ENCODE measurements at regions not wholly inside any gene's neighbourhood (a gene's known extent, or its start where the extent isn't known, plus 50 kb on each side); places are given as distances from the start of the nearest gene placed in this dataset.

GRCh38 chr12:59196989-59197388 is 276.7 kb upstream of the LRIG3 start:
- no peak for DNase-seq

GRCh38 chr12:59194794-59195193 is 274.5 kb upstream of the LRIG3 start:
- no peak for DNase-seq

- no peak for DNase-seq
Observed at GRCh38 chr12:59193476-59194050, 273.3 kb upstream of the LRIG3 start.

- no peak for DNase-seq
Observed at GRCh38 chr12:59191372-59191771, 271.1 kb upstream of the LRIG3 start.

- no peak for DNase-seq
Observed at GRCh38 chr12:59186451-59186850, 266.1 kb upstream of the LRIG3 start.

GRCh38 chr12:59185295-59185694 is 265.0 kb upstream of the LRIG3 start:
- DNase-seq, result no peak

- DNase-seq, result no peak
Observed at GRCh38 chr12:59182658-59183455, 262.6 kb upstream of the LRIG3 start.

- DNase-seq, result no peak
Observed at GRCh38 chr12:59182191-59182590, 261.9 kb upstream of the LRIG3 start.

GRCh38 chr12:59181196-59181777 is 261.0 kb upstream of the LRIG3 start:
- no peak for DNase-seq

- DNase-seq, result no peak
Observed at GRCh38 chr12:59179231-59179630, 258.9 kb upstream of the LRIG3 start.

- no peak for DNase-seq
Observed at GRCh38 chr12:59173695-59174094, 253.4 kb upstream of the LRIG3 start.

- DNase-seq, result no peak
Observed at GRCh38 chr12:59168647-59169046, 248.3 kb upstream of the LRIG3 start.

GRCh38 chr12:59166457-59166856 is 246.2 kb upstream of the LRIG3 start:
- no peak for DNase-seq

GRCh38 chr12:59164991-59165718 is 244.9 kb upstream of the LRIG3 start:
- DNase-seq, result peak; percentile 71

- DNase-seq, result no peak
Observed at GRCh38 chr12:59164226-59164625, 243.9 kb upstream of the LRIG3 start.

- DNase-seq, result no peak
Observed at GRCh38 chr12:59158681-59159080, 238.4 kb upstream of the LRIG3 start.

GRCh38 chr12:59158066-59158465 is 237.8 kb upstream of the LRIG3 start:
- no peak for DNase-seq

- no peak for DNase-seq
Observed at GRCh38 chr12:59155448-59155847, 235.1 kb upstream of the LRIG3 start.

GRCh38 chr12:59151243-59151642 is 230.9 kb upstream of the LRIG3 start:
- no peak for DNase-seq

GRCh38 chr12:59149995-59150642 is 229.8 kb upstream of the LRIG3 start:
- no peak for DNase-seq

- no peak for DNase-seq
Observed at GRCh38 chr12:59147791-59148190, 227.5 kb upstream of the LRIG3 start.

- no peak for DNase-seq
Observed at GRCh38 chr12:59142183-59142790, 222.0 kb upstream of the LRIG3 start.

- DNase-seq, result no peak
Observed at GRCh38 chr12:59134750-59135149, 214.4 kb upstream of the LRIG3 start.
